Neural progenitor cell (in vitro differentiated cells): ENCODE measurements at regions not wholly inside any gene's neighbourhood (a gene's known extent, or its start where the extent isn't known, plus 50 kb on each side); places are given as distances from the start of the nearest gene placed in this dataset.

Source experiments
- EZH2 ChIP-seq: fragments of 200-600 bp; sonication (generic); IDR thresholded peaks from 2 replicates; pipeline ENCODE4 v1.6.1; 2017; ENCODE audit warnings: antibody characterized with exemption, mild to moderate bottlenecking, moderate library complexity
- TF ChIP-seq, protein P1 (sequence below): fragments of 200-600 bp; sonication (generic); IDR thresholded peaks from 2 replicates; pipeline ENCODE4 v1.5.1; 2017; ENCODE audit warnings: antibody characterized with exemption, mild to moderate bottlenecking

DNA sequence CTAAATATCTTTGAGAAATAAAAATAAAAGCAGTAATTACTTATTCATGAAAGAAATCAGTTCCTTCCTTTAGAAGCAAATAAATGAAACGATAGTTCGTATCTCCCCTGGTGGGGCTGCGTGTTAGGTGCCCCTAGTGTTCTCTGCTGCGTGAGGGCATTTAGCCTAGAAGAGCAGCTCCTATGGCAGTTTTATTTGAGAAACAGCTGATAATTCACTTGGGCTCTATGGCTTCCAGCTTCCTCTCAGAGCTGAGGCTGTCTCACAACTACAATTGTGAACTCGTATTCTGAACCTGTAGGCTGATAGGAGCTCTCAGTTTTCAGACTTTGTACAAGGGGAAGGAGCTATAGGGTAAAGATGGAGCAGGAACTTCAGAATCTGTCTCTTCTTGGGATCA lies 540.0 kb upstream of the MAP3K7 start:
- TF ChIP-seq, protein P1, sequence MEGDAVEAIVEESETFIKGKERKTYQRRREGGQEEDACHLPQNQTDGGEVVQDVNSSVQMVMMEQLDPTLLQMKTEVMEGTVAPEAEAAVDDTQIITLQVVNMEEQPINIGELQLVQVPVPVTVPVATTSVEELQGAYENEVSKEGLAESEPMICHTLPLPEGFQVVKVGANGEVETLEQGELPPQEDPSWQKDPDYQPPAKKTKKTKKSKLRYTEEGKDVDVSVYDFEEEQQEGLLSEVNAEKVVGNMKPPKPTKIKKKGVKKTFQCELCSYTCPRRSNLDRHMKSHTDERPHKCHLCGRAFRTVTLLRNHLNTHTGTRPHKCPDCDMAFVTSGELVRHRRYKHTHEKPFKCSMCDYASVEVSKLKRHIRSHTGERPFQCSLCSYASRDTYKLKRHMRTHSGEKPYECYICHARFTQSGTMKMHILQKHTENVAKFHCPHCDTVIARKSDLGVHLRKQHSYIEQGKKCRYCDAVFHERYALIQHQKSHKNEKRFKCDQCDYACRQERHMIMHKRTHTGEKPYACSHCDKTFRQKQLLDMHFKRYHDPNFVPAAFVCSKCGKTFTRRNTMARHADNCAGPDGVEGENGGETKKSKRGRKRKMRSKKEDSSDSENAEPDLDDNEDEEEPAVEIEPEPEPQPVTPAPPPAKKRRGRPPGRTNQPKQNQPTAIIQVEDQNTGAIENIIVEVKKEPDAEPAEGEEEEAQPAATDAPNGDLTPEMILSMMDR, result no peak
- TF ChIP-seq EZH2, result no peak
